ENCODE measurements at regions not wholly inside any gene's neighbourhood (a gene's known extent, or its start where the extent isn't known, plus 50 kb on each side); places are given as distances from the start of the nearest gene placed in this dataset.

DNA sequence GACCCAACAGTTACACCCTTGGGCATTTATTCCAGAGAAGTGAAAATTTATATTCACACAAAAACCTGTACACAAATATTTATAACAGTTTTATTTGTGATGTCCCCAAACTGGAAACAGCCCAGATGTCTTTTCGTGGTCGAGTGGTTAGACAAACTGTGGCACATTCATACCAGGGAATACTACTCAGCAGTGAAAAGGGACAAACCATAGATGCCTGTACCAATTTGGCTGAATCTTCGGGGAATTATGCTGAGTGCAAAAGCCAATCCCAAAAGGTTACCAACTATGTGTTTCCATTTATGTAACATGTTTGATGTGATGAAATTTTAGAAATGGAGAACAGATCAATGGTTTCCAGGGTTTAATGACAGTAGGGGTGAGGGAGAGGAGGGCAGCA lies 154.3 kb downstream of the GLI2 start:
- TF ChIP-seq RAD21 (IDR thresholded peaks at IDR 0.05; ENCODE audit: low read depth) (no peak), CREB1 (IDR thresholded peaks at IDR 0.05; ENCODE audit: low read depth) (no peak), FOXM1 (IDR thresholded peaks at IDR 0.05; ENCODE audit: borderline replicate concordance, low read depth) (no peak), YY1 (IDR thresholded peaks at IDR 0.05; ENCODE audit: low read depth) (no peak), USF1 (IDR thresholded peaks at IDR 0.05) (no peak)

DNA sequence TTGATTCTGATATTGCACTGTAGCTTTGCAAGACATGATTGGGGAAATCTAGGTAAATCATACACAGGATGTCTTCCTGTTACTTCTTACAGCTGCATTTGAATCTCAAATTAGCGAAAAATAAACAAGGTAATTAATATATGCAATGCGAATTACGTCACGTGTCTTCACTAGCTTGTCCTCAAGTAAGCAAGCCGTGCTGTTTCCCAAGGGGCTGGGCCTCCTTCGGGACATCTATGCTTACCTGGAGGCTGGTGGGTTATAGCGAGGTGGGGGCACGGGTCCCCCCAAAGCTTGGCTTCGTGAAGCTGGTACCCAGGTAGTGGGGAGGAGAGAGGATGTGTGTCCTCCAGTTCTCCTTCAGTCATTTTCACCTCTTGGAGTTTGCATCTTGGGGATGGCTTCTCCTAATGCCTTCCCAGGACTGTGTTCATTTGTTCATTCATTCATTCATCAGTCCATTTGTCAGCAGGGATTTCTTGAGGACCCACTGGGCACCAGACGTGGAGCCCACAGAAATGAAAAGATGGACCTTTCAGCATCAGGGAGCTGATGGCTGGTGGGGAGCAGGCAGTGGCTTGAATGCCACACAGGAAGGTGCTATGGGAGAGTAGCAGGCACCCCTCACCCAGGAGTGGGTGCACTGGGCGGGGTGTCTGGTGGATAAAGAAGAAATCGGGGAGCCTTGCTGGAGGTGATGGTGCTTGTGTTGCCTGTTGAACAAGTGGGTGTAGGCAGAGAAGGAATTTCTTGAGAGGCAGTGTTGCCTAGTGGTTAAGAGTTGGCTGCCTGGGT lies 155.1 kb downstream of the GLI2 start:
- TF ChIP-seq RAD21 (IDR thresholded peaks at IDR 0.05; ENCODE audit: low read depth): no peak
- TF ChIP-seq TAF1 (IDR thresholded peaks at IDR 0.05; ENCODE audit: low read depth): no peak

GRCh38 chr2:120892271-120892966 lies 156.8 kb downstream of the GLI2 start:
- TF ChIP-seq CREB1 (IDR thresholded peaks at IDR 0.05; ENCODE audit: low read depth): no peak
- no peak for TF ChIP-seq USF1 (IDR thresholded peaks at IDR 0.05)
- no peak for TF ChIP-seq EGR1 (IDR thresholded peaks at IDR 0.05)
- no peak for TF ChIP-seq REST (IDR thresholded peaks at IDR 0.05; ENCODE audit: low read depth)
- TF ChIP-seq YY1 (IDR thresholded peaks at IDR 0.05; ENCODE audit: low read depth): no peak
- TF ChIP-seq, protein P1, sequence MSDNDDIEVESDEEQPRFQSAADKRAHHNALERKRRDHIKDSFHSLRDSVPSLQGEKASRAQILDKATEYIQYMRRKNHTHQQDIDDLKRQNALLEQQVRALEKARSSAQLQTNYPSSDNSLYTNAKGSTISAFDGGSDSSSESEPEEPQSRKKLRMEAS (IDR thresholded peaks at IDR 0.05): no peak
- TF ChIP-seq RAD21 (IDR thresholded peaks at IDR 0.05; ENCODE audit: low read depth): no peak
- no peak for TF ChIP-seq TCF12 (IDR thresholded peaks at IDR 0.05; ENCODE audit: low read depth)
- no peak for TF ChIP-seq NFIC (IDR thresholded peaks at IDR 0.05)
- no peak for TF ChIP-seq ZBTB7A (IDR thresholded peaks at IDR 0.05; ENCODE audit: low read depth)
- no peak for TF ChIP-seq TAF1 (IDR thresholded peaks at IDR 0.05; ENCODE audit: low read depth)
- TF ChIP-seq TEAD4 (IDR thresholded peaks at IDR 0.05): no peak
- no peak for TF ChIP-seq FOXM1 (IDR thresholded peaks at IDR 0.05; ENCODE audit: borderline replicate concordance, low read depth)
- no peak for TF ChIP-seq EP300 (IDR thresholded peaks at IDR 0.05; ENCODE audit: borderline replicate concordance)
- no peak for TF ChIP-seq CEBPB (IDR thresholded peaks at IDR 0.05)

DNA sequence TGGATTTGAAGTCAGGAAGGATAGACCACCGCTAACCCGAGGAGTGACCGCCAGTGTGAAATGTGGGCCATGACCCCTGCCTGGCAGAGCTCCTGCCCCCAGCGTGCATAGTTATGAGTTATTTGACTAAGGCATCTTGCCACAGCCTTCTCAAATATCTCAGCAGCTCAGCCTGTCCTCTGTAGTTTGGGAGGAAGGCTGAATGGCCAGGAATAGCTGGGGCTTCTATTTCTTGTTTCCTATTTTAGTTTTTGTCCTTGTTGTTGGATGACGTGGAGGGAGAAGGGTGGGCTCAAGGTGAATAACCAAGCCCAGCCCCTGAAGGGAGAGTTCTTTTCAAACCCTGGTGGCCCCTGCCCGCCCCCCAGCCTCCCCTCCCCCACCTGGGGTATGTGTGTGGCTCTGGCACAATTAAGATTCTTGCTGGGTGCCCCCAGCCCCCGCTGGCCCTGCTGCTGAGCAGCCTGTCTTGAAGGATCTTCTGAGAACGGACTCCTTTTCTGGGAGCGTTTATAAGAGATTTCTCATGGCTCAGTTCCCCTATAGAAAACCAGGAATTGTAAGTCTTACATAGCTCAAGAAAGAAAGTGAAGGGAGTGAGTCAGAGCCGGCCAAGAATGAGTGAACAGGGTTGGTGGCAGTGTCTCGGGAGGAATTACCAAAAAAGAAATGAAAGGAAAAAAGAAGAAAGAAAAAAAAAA lies 157.4 kb downstream of the GLI2 start:
- TF ChIP-seq CEBPB (IDR thresholded peaks at IDR 0.05) (no peak), NFIC (IDR thresholded peaks at IDR 0.05) (no peak), FOXM1 (IDR thresholded peaks at IDR 0.05; ENCODE audit: borderline replicate concordance, low read depth) (no peak), REST (IDR thresholded peaks at IDR 0.05; ENCODE audit: low read depth) (no peak), TAF1 (IDR thresholded peaks at IDR 0.05; ENCODE audit: low read depth) (no peak), TCF12 (IDR thresholded peaks at IDR 0.05; ENCODE audit: low read depth) (no peak), EGR1 (IDR thresholded peaks at IDR 0.05) (no peak), ZBTB7A (IDR thresholded peaks at IDR 0.05; ENCODE audit: low read depth) (no peak), USF1 (IDR thresholded peaks at IDR 0.05) (no peak), YY1 (IDR thresholded peaks at IDR 0.05; ENCODE audit: low read depth) (no peak), EP300 (IDR thresholded peaks at IDR 0.05; ENCODE audit: borderline replicate concordance) (no peak), TEAD4 (IDR thresholded peaks at IDR 0.05) (no peak), RAD21 (IDR thresholded peaks at IDR 0.05; ENCODE audit: low read depth) (no peak), CREB1 (IDR thresholded peaks at IDR 0.05; ENCODE audit: low read depth) (no peak)
- TF ChIP-seq, protein P1 (IDR thresholded peaks at IDR 0.05): no peak
